ENCODE measurements at regions not wholly inside any gene's neighbourhood (a gene's known extent, or its start where the extent isn't known, plus 50 kb on each side); places are given as distances from the start of the nearest gene placed in this dataset.
A peak's percentile ranks its signal among the peaks of the same experiment; 100 is the strongest.

DNA sequence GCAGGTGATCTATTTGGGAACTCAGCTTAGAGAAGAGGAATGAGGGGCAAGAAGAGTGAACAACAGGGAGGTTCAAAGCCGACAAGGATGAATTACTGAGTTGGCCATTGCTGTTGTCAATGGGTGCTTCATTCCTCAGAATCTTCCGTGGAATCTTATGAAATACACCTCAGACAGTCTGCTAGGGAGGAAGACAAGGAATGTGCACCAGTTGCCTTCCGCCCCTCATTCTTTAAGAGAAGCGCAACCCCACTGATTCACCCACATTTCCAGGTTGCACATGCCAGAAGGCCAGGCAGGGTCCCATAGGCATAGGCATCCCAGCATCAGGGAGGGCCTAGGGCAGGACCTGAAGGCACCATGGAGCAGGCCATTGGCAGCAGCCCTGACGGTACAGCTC, 127.5 kb upstream of the TNFAIP3 start:
- Histone ChIP-seq H3K9me3 (ENCODE audit: control insufficient read depth, low read depth, low read length) (no peaks in the 10 kb centered on the region), H2BK12ac (ENCODE audit: insufficient read length, low read depth, low read length) (no peak overlapping the region), H2BK5ac (ENCODE audit: insufficient read length, low read length) (no peak overlapping the region), H3K56ac (ENCODE audit: insufficient read length, low read depth, low read length) (no peak overlapping the region), H3K14ac (ENCODE audit: insufficient read depth, low read length) (no peak overlapping the region), H4K91ac (ENCODE audit: insufficient read length, low read depth, low read length) (no peak overlapping the region), H3K79me1 (ENCODE audit: insufficient read depth, low read depth, low read length, poor library complexity, severe bottlenecking) (no peaks in the 10 kb centered on the region), H3K4ac (ENCODE audit: low read depth, low read length) (no peak overlapping the region), H2BK15ac (ENCODE audit: low read depth, low read length) (no peak overlapping the region), H3K79me2 (ENCODE audit: insufficient read depth, low read length) (no peaks in the 10 kb centered on the region), H2AK5ac (ENCODE audit: insufficient read length, low read length) (no peak overlapping the region), H4K8ac (replicated peaks; ENCODE audit: insufficient read length, low read depth, low read length) (no peak overlapping the region), H3K9ac (ENCODE audit: extremely low read depth, insufficient read length, low read length) (no peak overlapping the region), H3K27me3 (ENCODE audit: insufficient read depth, low read length) (no peaks in the 10 kb centered on the region), H3K27ac (ENCODE audit: insufficient read length, low read depth, low read length) (no peak overlapping the region), H3T11ph (ENCODE audit: low read length) (no peak overlapping the region), H3K23ac (ENCODE audit: insufficient read length, low read depth, low read length) (no peak overlapping the region), H2BK120ac (ENCODE audit: low read depth, low read length, poor library complexity, severe bottlenecking) (no peak overlapping the region), H3K18ac (ENCODE audit: insufficient read length, low read depth, low read length) (no peak overlapping the region), H2AFZ (ENCODE audit: low read length) (no peak overlapping the region), H4K20me1 (ENCODE audit: control insufficient read depth, insufficient read depth, insufficient read length) (no peaks in the 10 kb centered on the region), H4K5ac (ENCODE audit: insufficient read length, low read depth, low read length) (no peak overlapping the region), H3K4me1 (ENCODE audit: insufficient read depth, low read length) (no peaks in the 10 kb centered on the region), H3K4me2 (ENCODE audit: insufficient read depth, insufficient read length, low read length) (no peak overlapping the region), H2BK20ac (ENCODE audit: low read depth, low read length, poor library complexity, severe bottlenecking) (no peak overlapping the region), H3K23me2 (ENCODE audit: insufficient read length, low read depth, low read length, poor library complexity, severe bottlenecking) (no peaks in the 10 kb centered on the region)
- no peak overlapping the region for H3K4me3 Mint-ChIP-seq
- H3K27me3 Mint-ChIP-seq (ENCODE audit: low read depth), result peaks cover 2% of the 10 kb centered on the region
- DNase-seq, result no peak
- peaks cover 10% of the 10 kb centered on the region in 2 experiments for H3K4me1 Mint-ChIP-seq
- TF ChIP-seq, protein P1, sequence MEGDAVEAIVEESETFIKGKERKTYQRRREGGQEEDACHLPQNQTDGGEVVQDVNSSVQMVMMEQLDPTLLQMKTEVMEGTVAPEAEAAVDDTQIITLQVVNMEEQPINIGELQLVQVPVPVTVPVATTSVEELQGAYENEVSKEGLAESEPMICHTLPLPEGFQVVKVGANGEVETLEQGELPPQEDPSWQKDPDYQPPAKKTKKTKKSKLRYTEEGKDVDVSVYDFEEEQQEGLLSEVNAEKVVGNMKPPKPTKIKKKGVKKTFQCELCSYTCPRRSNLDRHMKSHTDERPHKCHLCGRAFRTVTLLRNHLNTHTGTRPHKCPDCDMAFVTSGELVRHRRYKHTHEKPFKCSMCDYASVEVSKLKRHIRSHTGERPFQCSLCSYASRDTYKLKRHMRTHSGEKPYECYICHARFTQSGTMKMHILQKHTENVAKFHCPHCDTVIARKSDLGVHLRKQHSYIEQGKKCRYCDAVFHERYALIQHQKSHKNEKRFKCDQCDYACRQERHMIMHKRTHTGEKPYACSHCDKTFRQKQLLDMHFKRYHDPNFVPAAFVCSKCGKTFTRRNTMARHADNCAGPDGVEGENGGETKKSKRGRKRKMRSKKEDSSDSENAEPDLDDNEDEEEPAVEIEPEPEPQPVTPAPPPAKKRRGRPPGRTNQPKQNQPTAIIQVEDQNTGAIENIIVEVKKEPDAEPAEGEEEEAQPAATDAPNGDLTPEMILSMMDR (conservative IDR thresholded peaks at IDR 0.05), result no peak
- WGBS (ENCODE audit: extremely low coverage, insufficient read length, low lambda C conversion rate), result no CpG with 5 or more reads among the region's 5 CpGs
- H3K9me3 Mint-ChIP-seq, result no peaks in the 10 kb centered on the region
- no peaks in the 10 kb centered on the region for H3K36me3 Mint-ChIP-seq (ENCODE audit: insufficient read depth in 1 of 3, low read depth in 3 of 3)
- H3K27ac Mint-ChIP-seq, result peak overlapping the region in 1 of 3 experiments; percentile 17; a peak in 2 of 7 replicates

Data from H9 (cell line).